ENCODE measurements at regions not wholly inside any gene's neighbourhood (a gene's known extent, or its start where the extent isn't known, plus 50 kb on each side); places are given as distances from the start of the nearest gene placed in this dataset.

GRCh38 chr11:70687716-70688115 lies 289.4 kb downstream of the CTTN start:
- H2AFZ ChIP-seq (ENCODE audit: low read length): no peak overlapping the region

More at GRCh38 chr11:70687716-70688115, 289.4 kb downstream of the CTTN start:
- no peaks in the 10 kb centered on the region for H3K79me1 ChIP-seq (ENCODE audit: insufficient read depth, low read depth, low read length, poor library complexity, severe bottlenecking)
- no peak overlapping the region for H3K4ac ChIP-seq (ENCODE audit: low read depth, low read length)
- H3K9ac ChIP-seq (ENCODE audit: extremely low read depth, insufficient read length, low read length): no peak overlapping the region
- no peak overlapping the region for H3K56ac ChIP-seq (ENCODE audit: insufficient read length, low read depth, low read length)
- no peak overlapping the region for H3K27ac ChIP-seq (ENCODE audit: insufficient read length, low read depth, low read length)
- no peak overlapping the region for H4K8ac ChIP-seq (replicated peaks; ENCODE audit: insufficient read length, low read depth, low read length)
- no peak overlapping the region for H3K23ac ChIP-seq (ENCODE audit: insufficient read length, low read depth, low read length)
- H3K9me3 ChIP-seq (ENCODE audit: control insufficient read depth, low read depth, low read length): no peaks in the 10 kb centered on the region
- no peak overlapping the region for H2BK20ac ChIP-seq (ENCODE audit: low read depth, low read length, poor library complexity, severe bottlenecking)
- no peaks in the 10 kb centered on the region for H3K27me3 ChIP-seq (ENCODE audit: insufficient read depth, low read length)
- H3K18ac ChIP-seq (ENCODE audit: insufficient read length, low read depth, low read length): no peak overlapping the region
- no peak overlapping the region for H2BK5ac ChIP-seq (ENCODE audit: insufficient read length, low read length)
- H3T11ph ChIP-seq (ENCODE audit: low read length): no peak overlapping the region
- TF ChIP-seq CTCF (conservative IDR thresholded peaks at IDR 0.05): no peak
- no CpG with 5 or more reads among the region's 6 CpGs for WGBS (ENCODE audit: extremely low coverage, insufficient read length, low lambda C conversion rate)
- H3K4me3 Mint-ChIP-seq: no peak overlapping the region
- no peak overlapping the region for H3K4me2 ChIP-seq (ENCODE audit: insufficient read depth, insufficient read length, low read length)
- H2BK120ac ChIP-seq (ENCODE audit: low read depth, low read length, poor library complexity, severe bottlenecking): no peak overlapping the region
- no peaks in the 10 kb centered on the region for H3K4me1 ChIP-seq (ENCODE audit: insufficient read depth, low read length)
- no peak overlapping the region for H2BK12ac ChIP-seq (ENCODE audit: insufficient read length, low read depth, low read length)
- no peaks in the 10 kb centered on the region for H4K20me1 ChIP-seq (ENCODE audit: control insufficient read depth, insufficient read depth, insufficient read length)
- H3K23me2 ChIP-seq (ENCODE audit: insufficient read length, low read depth, low read length, poor library complexity, severe bottlenecking): no peaks in the 10 kb centered on the region
- H3K36me3 Mint-ChIP-seq (ENCODE audit: insufficient read depth in 1 of 3, low read depth in 3 of 3): peaks cover 0 to 12% (median 6%) of the 10 kb centered on the region in 3 experiments; a peak in 6 of 7 replicates
- peaks cover 6 to 9% of the 10 kb centered on the region in 2 experiments for H3K4me1 Mint-ChIP-seq
- no peaks in the 10 kb centered on the region; the same call in 1 of the 2 replicates for H3K27me3 Mint-ChIP-seq (ENCODE audit: low read depth)
- no peak for DNase-seq
- no peak overlapping the region; the same call in 1 of the 2 replicates for H3K14ac ChIP-seq (ENCODE audit: insufficient read depth, low read length)
- H3K27ac Mint-ChIP-seq: no peak overlapping the region; a peak in 1 of 7 replicates
- no peaks in the 10 kb centered on the region for H3K79me2 ChIP-seq (ENCODE audit: insufficient read depth, low read length)
- peaks cover 0 to 11% of the 10 kb centered on the region in 2 experiments; a peak in 4 of 5 replicates for H3K9me3 Mint-ChIP-seq
- no peak overlapping the region for H2AK5ac ChIP-seq (ENCODE audit: insufficient read length, low read length)
- no peak overlapping the region for H4K5ac ChIP-seq (ENCODE audit: insufficient read length, low read depth, low read length)
- H2BK15ac ChIP-seq (ENCODE audit: low read depth, low read length): no peak overlapping the region
- no peak overlapping the region for H4K91ac ChIP-seq (ENCODE audit: insufficient read length, low read depth, low read length)
